ENCODE measurements at regions not wholly inside any gene's neighbourhood (a gene's known extent, or its start where the extent isn't known, plus 50 kb on each side); places are given as distances from the start of the nearest gene placed in this dataset.

- TF ChIP-seq ZBTB40 (IDR thresholded peaks at IDR 0.05) (no peak), ZBTB40 (CRISPR knock-in tag; IDR thresholded peaks at IDR 0.05) (no peak)
Observed at GRCh38 chr6:130760006-130760405, 67.2 kb upstream of the SMLR1 start (continued).

- H2AFZ ChIP-seq (ENCODE audit: low read depth, low read length), result no peak overlapping the region
- in situ Hi-C loops (cut with MboI), result no loop called here
- CTCF ChIA-PET (ENCODE audit: low intra/inter-chr PET ratio), result no interaction called here
- BruUV-seq (replicated peaks), result no TSS peak
- H3K9me1 ChIP-seq (ENCODE audit: control insufficient read depth, insufficient read depth, low read length), result no peaks in the 10 kb centered on the region
- TF ChIP-seq NR2F6 (CRISPR knock-in tag; IDR thresholded peaks at IDR 0.05) (no peak), CBX8 (IDR thresholded peaks at IDR 0.05; ENCODE audit: borderline replicate concordance, extremely low read depth, low read depth, low read length, poor library complexity, severe bottlenecking) (no peak), GTF2A2 (tag; IDR thresholded peaks at IDR 0.05) (no peak)
- POLR2A ChIA-PET, result no interaction called here
- 0% methylated on average over 1 of the region's 1 CpG for WGBS (ENCODE audit: insufficient coverage, low coverage, missing lambda C conversion rate)
- no peak for ATAC-seq
- DNase-seq (ENCODE audit: extremely low read depth in 1 of 4, low spot score in 3 of 4), result no peak
- H3K9me3 ChIP-seq (replicated peaks; ENCODE audit: control insufficient read depth, insufficient read depth, low read depth, low read length), result no peaks in the 10 kb centered on the region
- intact Hi-C loops (cut with micrococcal nuclease), result no loop called here
- no peak overlapping the region for H3K4me3 ChIP-seq
- H3K36me3 ChIP-seq (ENCODE audit: control insufficient read depth, insufficient read depth, low read length), result no peaks in the 10 kb centered on the region
- H4K20me1 ChIP-seq (replicated peaks; ENCODE audit: control insufficient read depth, insufficient read depth, low read length), result no peaks in the 10 kb centered on the region
- no peak overlapping the region for H3K27ac ChIP-seq (ENCODE audit: extremely low read depth, low read depth, low read length)
- no peaks in the 10 kb centered on the region for H3K4me1 ChIP-seq (replicated peaks in 1 of 2; ENCODE audit: control insufficient read depth in 2 of 2, insufficient read depth in 2 of 2, low read length in 2 of 2)
- H3K4me2 ChIP-seq (ENCODE audit: insufficient read depth, low read length), result no peak overlapping the region
- H3K27me3 ChIP-seq (ENCODE audit: control insufficient read depth in 2 of 2, insufficient read depth in 2 of 2, low read length in 2 of 2), result no peaks in the 10 kb centered on the region
- FAIRE-seq, result no peak
- H3K79me2 ChIP-seq (ENCODE audit: control insufficient read depth, insufficient read depth, low read length), result no peaks in the 10 kb centered on the region
- no peak overlapping the region for H3K9ac ChIP-seq (ENCODE audit: insufficient read depth in 1 of 2, low read depth in 2 of 2, low read length in 2 of 2)
Observed at GRCh38 chr6:130761286-130761685, 65.9 kb upstream of the SMLR1 start.
